ENCODE measurements at regions not wholly inside any gene's neighbourhood (a gene's known extent, or its start where the extent isn't known, plus 50 kb on each side); places are given as distances from the start of the nearest gene placed in this dataset.
"Not testable (repeated sequence)": the region's sequence is repeated elsewhere in the genome, so short reads cannot be mapped to it uniquely, and the experiment has no call there.

GRCh38 chrX:138849521-138849920, 138.0 kb upstream of the FGF13 start:
- no peak for DNase-seq

GRCh38 chrX:138847930-138848329, 136.4 kb upstream of the FGF13 start:
- peak; percentile 12 for DNase-seq

- no peak for DNase-seq
Measured at GRCh38 chrX:138845786-138846185, 134.3 kb upstream of the FGF13 start.

GRCh38 chrX:138807400-138807799, 95.9 kb upstream of the FGF13 start:
- not testable (repeated sequence) for DNase-seq

- peak; percentile 1 for DNase-seq
Measured at GRCh38 chrX:138794246-138794645, 82.7 kb upstream of the FGF13 start.

- DNase-seq = no peak
Measured at GRCh38 chrX:138791551-138791950, 80.0 kb upstream of the FGF13 start.

- peak; percentile 2 for DNase-seq
Measured at GRCh38 chrX:138788771-138789170, 77.3 kb upstream of the FGF13 start.

GRCh38 chrX:138778576-138778909, 67.0 kb upstream of the FGF13 start:
- DNase-seq = not testable (repeated sequence)

- not testable (repeated sequence) for DNase-seq
Measured at GRCh38 chrX:138777908-138778575, 66.5 kb upstream of the FGF13 start.

- DNase-seq = no peak
Measured at GRCh38 chrX:138777230-138777629, 65.7 kb upstream of the FGF13 start.

- peak; percentile 56 for DNase-seq
Measured at GRCh38 chrX:138775517-138775916, 64.0 kb upstream of the FGF13 start.

- no peak for DNase-seq
Measured at GRCh38 chrX:138771047-138771446, 59.5 kb upstream of the FGF13 start.

- DNase-seq = no peak
Measured at GRCh38 chrX:138769918-138770317, 58.4 kb upstream of the FGF13 start.

GRCh38 chrX:138765051-138765450, 53.5 kb upstream of the FGF13 start:
- no peak for DNase-seq

- DNase-seq = no peak
Measured at GRCh38 chrX:138763761-138764160, 52.2 kb upstream of the FGF13 start.

GRCh38 chrX:138761380-138761779, 49.9 kb upstream of the FGF13 start:
- DNase-seq = no peak
